GM12878 (cell line): ENCODE measurements at regions not wholly inside any gene's neighbourhood (a gene's known extent, or its start where the extent isn't known, plus 50 kb on each side); places are given as distances from the start of the nearest gene placed in this dataset.

Experiments used
- ATAC-seq: fragments of 200-7000 bp; cut with Tn5 transposase; 3 replicates; pipeline ENCODE4 v1.9.1; 2020; ENCODE audit warnings: mild to moderate bottlenecking, moderate library complexity
- BruUV-seq: library from RNA; stranded (reverse); fragments of 400-500 nt; replicated peaks from 2 replicates; lab custom pipeline; 2021; lab: Mats Ljungman, UMichigan
- CTCF ChIA-PET: fragments of 300-600 bp; sonication (Branson Sonifier 250); formaldehyde crosslinking; extraction: SDS; loops from one replicate; lab custom pipeline; 2021; ENCODE audit warnings: inconsistent platforms; lab: Yijun Ruan, JAX
- POLR2A ChIA-PET: fragments of 350-600 bp; formaldehyde crosslinking; extraction: SDS; loops from one replicate; lab custom pipeline; 2021; ENCODE audit warnings: inconsistent platforms; lab: Charles Lee
- RAD21 ChIA-PET: fragments of 300-600 bp; sonication (Branson Sonifier 250); formaldehyde crosslinking; loops from one replicate; lab custom pipeline; 2023; ENCODE audit warnings: antibody characterized with exemption; ENCODE audit not compliant: unreplicated experiment; lab: Charles Lee
- SMC1A ChIA-PET: fragments of 300-600 bp; sonication (Branson Sonifier 250); formaldehyde crosslinking; loops from one replicate; lab custom pipeline; 2023; ENCODE audit not compliant: unreplicated experiment, uncharacterized antibody; lab: Charles Lee
- DNase-seq: peaks from one replicate; pipeline ENCODE4 v3.0.0-alpha.2; 2011; ENCODE audit warnings: low read depth, low spot score
- FAIRE-seq: peaks from 3 replicates; lab custom pipeline; 2011; peaks lifted over from hg19 to GRCh38; lab: Jason Lieb, UNC
- H2AFZ ChIP-seq: 2 replicates; pipeline ENCODE4 v1.6.0; 2011; ENCODE audit warnings: low read depth, low read length, control low read depth; ENCODE audit not compliant: control insufficient read depth
- H3K27ac ChIP-seq: 2 replicates; pipeline ENCODE4 v1.5.1; 2011; ENCODE audit warnings: control low read depth; ENCODE audit not compliant: control insufficient read depth, insufficient read depth
- H3K27me3 ChIP-seq, 2 experiments: replicated peaks in 1 of 2; 2 replicates each; pipeline versions ENCODE4 v1.6.0 to v1.6.1; 2011; ENCODE audit warnings: low read length in 1 of 2; ENCODE audit not compliant: control insufficient read depth in 2 of 2, insufficient read depth in 2 of 2
- H3K36me3 ChIP-seq, 2 experiments: 2 replicates each; pipeline ENCODE4 v1.5.1; 2011; ENCODE audit warnings: low read length in 1 of 2; ENCODE audit not compliant: control insufficient read depth in 2 of 2, insufficient read depth in 2 of 2
- H3K4me1 ChIP-seq: 2 replicates; pipeline ENCODE4 v1.6.1; 2011; ENCODE audit warnings: mild to moderate bottlenecking, low read length, moderate library complexity, mixed read lengths; ENCODE audit not compliant: control insufficient read depth, insufficient read depth
- H3K4me2 ChIP-seq: 2 replicates; pipeline ENCODE4 v1.6.0; 2011; ENCODE audit warnings: control low read depth; ENCODE audit not compliant: control insufficient read depth, insufficient read depth
- H3K4me3 ChIP-seq: fragments of 200-600 bp; sonication (generic); 2 replicates; pipeline ENCODE4 v1.5.1; 2016
- H3K79me2 ChIP-seq: 2 replicates; pipeline ENCODE4 v1.6.0; 2011; ENCODE audit warnings: low read length; ENCODE audit not compliant: control insufficient read depth, insufficient read depth
- H3K9ac ChIP-seq: 2 replicates; pipeline ENCODE4 v1.8.0; 2011; ENCODE audit warnings: low read length, control low read depth, mixed read lengths; ENCODE audit not compliant: control insufficient read depth, insufficient read depth
- H3K9me3 ChIP-seq: replicated peaks from 3 replicates; pipeline ENCODE4 v1.5.1; 2011; ENCODE audit warnings: mild to moderate bottlenecking, low read length; ENCODE audit not compliant: control insufficient read depth, insufficient read depth
- H4K20me1 ChIP-seq: 2 replicates; pipeline ENCODE4 v1.6.0; 2011; ENCODE audit not compliant: control insufficient read depth, insufficient read depth
- BCL11A ChIP-seq: IDR thresholded peaks from 2 replicates; pipeline ENCODE4 v1.6.1; 2011; ENCODE audit warnings: low read depth, low read length
- KDM1A ChIP-seq: fragments of 200-600 bp; sonication (generic); IDR thresholded peaks from 2 replicates; pipeline ENCODE4 v1.6.1; 2016; ENCODE audit warnings: borderline replicate concordance
- LARP7 ChIP-seq: fragments of 450-650 bp; IDR thresholded peaks from 2 replicates; pipeline ENCODE4 v1.6.1; 2017; ENCODE audit warnings: mild to moderate bottlenecking
- MTA2 ChIP-seq: fragments of 450-650 bp; IDR thresholded peaks from 2 replicates; pipeline ENCODE4 v1.6.1; 2016; ENCODE audit warnings: low read depth, mild to moderate bottlenecking, moderate library complexity
- MYC ChIP-seq: IDR thresholded peaks from 2 replicates; pipeline ENCODE4 v1.6.1; 2011; ENCODE audit warnings: mild to moderate bottlenecking, low read length, moderate library complexity, inconsistent platforms; ENCODE audit not compliant: insufficient read depth, insufficient replicate concordance, insufficient read length, severe bottlenecking
- POLR2AphosphoS5 ChIP-seq: IDR thresholded peaks from 2 replicates; pipeline ENCODE4 v1.6.1; 2011; ENCODE audit warnings: mild to moderate bottlenecking, low read length, inconsistent platforms
- RAD21 ChIP-seq: IDR thresholded peaks from 2 replicates; pipeline ENCODE4 v1.6.1; 2011; ENCODE audit warnings: mild to moderate bottlenecking, low read depth, low read length, moderate library complexity; ENCODE audit not compliant: insufficient read depth
- RBBP5 ChIP-seq: fragments of 200-600 bp; sonication (generic); conservative IDR thresholded peaks from 2 replicates; pipeline ENCODE4 v1.6.1; 2016
- WGBS: methylation state at CpG from one replicate; pipeline ENCODE4 v1.1.6; 2016; ENCODE audit warnings: low lambda C conversion rate; ENCODE audit not compliant: insufficient replicate concordance, insufficient coverage; ENCODE audit errors: missing lambda C conversion rate; 5-methylcytosine and 5-hydroxymethylcytosine counted together
- in situ Hi-C: fragments of 300-500 bp; cut with MboI; formaldehyde crosslinking; loops from 9 replicates; pipeline ENCODE4 v1.14.3; 2018; ENCODE audit warnings: mixed read lengths
- intact Hi-C: fragments of 100-400 bp; cut with micrococcal nuclease; formaldehyde crosslinking; loops from one replicate; pipeline ENCODE4 v1.14.2; 2022; ENCODE audit not compliant: unreplicated experiment
- TF ChIP-seq, protein P1 (sequence below): fragments of 450-650 bp; IDR thresholded peaks from 2 replicates; pipeline ENCODE4 v1.6.1; 2018; ENCODE audit warnings: mild to moderate bottlenecking, low read depth, moderate library complexity; ENCODE audit not compliant: partially characterized antibody
- TF ChIP-seq, protein P2 (sequence below): fragments of 450-650 bp; formaldehyde crosslinking; IDR thresholded peaks from 2 replicates; pipeline ENCODE4 v1.4.0; 2020; ENCODE audit warnings: mild to moderate bottlenecking, moderate library complexity

DNA sequence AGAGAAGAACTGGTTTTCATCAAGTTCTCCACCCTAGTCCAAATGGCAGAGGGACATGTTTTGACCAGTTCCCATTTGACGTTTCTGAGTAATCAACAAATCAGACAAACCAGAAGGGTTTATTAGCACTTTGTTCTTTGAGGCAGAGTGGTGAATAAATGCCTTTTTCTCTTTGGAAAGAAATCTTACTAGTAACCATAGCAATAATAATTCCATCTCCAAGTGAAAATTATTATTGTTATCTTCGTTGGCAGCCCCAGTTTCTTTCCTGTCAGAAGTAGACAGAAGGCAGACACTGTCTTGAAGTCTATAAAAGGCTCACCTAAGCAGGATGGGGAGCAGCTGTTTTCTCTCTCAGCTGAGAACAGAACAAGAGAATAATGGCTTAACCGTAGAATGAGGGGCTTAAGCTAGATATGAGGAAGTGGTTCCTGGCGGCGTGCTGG is 391.6 kb downstream of the PBX1 start:
- H3K36me3 ChIP-seq: no peaks in the 10 kb centered on the region
- no peak overlapping the region for H2AFZ ChIP-seq
- no peaks in the 10 kb centered on the region for H3K4me1 ChIP-seq
- intact Hi-C loops (no loop called here), in situ Hi-C loops (no loop called here)
- H3K4me3 ChIP-seq: no peak overlapping the region
- H3K27ac ChIP-seq: no peak overlapping the region
- no peaks in the 10 kb centered on the region for H3K27me3 ChIP-seq
- FAIRE-seq (no peak), ATAC-seq (no peak), DNase-seq (no peak)
- ChIA-PET CTCF (no interaction called here), POLR2A (no interaction called here)
- no peaks in the 10 kb centered on the region for H3K79me2 ChIP-seq
- 0% methylated on average over 5 of the region's 5 CpGs for WGBS
- H4K20me1 ChIP-seq: no peaks in the 10 kb centered on the region
- no TSS peak for BruUV-seq
- H3K9ac ChIP-seq: no peak overlapping the region
- H3K4me2 ChIP-seq: no peak overlapping the region
- no peaks in the 10 kb centered on the region; the same call in 2 of the 3 replicates for H3K9me3 ChIP-seq
- TF ChIP-seq BCL11A (no peak), KDM1A (no peak), POLR2AphosphoS5 (no peak), RBBP5 (no peak), LARP7 (no peak), MTA2 (no peak), MYC (no peak), RAD21 (no peak)
- TF ChIP-seq, protein P1, sequence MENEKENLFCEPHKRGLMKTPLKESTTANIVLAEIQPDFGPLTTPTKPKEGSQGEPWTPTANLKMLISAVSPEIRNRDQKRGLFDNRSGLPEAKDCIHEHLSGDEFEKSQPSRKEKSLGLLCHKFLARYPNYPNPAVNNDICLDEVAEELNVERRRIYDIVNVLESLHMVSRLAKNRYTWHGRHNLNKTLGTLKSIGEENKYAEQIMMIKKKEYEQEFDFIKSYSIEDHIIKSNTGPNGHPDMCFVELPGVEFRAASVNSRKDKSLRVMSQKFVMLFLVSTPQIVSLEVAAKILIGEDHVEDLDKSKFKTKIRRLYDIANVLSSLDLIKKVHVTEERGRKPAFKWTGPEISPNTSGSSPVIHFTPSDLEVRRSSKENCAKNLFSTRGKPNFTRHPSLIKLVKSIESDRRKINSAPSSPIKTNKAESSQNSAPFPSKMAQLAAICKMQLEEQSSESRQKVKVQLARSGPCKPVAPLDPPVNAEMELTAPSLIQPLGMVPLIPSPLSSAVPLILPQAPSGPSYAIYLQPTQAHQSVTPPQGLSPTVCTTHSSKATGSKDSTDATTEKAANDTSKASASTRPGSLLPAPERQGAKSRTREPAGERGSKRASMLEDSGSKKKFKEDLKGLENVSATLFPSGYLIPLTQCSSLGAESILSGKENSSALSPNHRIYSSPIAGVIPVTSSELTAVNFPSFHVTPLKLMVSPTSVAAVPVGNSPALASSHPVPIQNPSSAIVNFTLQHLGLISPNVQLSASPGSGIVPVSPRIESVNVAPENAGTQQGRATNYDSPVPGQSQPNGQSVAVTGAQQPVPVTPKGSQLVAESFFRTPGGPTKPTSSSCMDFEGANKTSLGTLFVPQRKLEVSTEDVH: no peak
- TF ChIP-seq, protein P2, sequence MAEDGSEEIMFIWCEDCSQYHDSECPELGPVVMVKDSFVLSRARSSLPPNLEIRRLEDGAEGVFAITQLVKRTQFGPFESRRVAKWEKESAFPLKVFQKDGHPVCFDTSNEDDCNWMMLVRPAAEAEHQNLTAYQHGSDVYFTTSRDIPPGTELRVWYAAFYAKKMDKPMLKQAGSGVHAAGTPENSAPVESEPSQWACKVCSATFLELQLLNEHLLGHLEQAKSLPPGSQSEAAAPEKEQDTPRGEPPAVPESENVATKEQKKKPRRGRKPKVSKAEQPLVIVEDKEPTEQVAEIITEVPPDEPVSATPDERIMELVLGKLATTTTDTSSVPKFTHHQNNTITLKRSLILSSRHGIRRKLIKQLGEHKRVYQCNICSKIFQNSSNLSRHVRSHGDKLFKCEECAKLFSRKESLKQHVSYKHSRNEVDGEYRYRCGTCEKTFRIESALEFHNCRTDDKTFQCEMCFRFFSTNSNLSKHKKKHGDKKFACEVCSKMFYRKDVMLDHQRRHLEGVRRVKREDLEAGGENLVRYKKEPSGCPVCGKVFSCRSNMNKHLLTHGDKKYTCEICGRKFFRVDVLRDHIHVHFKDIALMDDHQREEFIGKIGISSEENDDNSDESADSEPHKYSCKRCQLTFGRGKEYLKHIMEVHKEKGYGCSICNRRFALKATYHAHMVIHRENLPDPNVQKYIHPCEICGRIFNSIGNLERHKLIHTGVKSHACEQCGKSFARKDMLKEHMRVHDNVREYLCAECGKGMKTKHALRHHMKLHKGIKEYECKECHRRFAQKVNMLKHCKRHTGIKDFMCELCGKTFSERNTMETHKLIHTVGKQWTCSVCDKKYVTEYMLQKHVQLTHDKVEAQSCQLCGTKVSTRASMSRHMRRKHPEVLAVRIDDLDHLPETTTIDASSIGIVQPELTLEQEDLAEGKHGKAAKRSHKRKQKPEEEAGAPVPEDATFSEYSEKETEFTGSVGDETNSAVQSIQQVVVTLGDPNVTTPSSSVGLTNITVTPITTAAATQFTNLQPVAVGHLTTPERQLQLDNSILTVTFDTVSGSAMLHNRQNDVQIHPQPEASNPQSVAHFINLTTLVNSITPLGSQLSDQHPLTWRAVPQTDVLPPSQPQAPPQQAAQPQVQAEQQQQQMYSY (CRISPR knock-in tag): no peak
- TF ChIP-seq, all 136 proteins: peak for 0
- ChIA-PET SMC1A (no interaction called here), RAD21 (no interaction called here)
